ENCODE measurements at regions not wholly inside any gene's neighbourhood (a gene's known extent, or its start where the extent isn't known, plus 50 kb on each side); places are given as distances from the start of the nearest gene placed in this dataset.

- no peak overlapping the region for H2AFZ ChIP-seq (ENCODE audit: low read depth, low read length)
- ChIA-PET POLR2A (no interaction called here), CTCF (ENCODE audit: low intra/inter-chr PET ratio) (no interaction called here)
- no peak overlapping the region for H3K9ac ChIP-seq (ENCODE audit: insufficient read depth in 1 of 2, low read depth in 2 of 2, low read length in 2 of 2)
- in situ Hi-C loops (cut with MboI) (loop anchor here (10.0 kb wide), 2 partner anchors 159 to 979 kb away; no protein-coding TSS in a partner anchor), intact Hi-C loops (cut with micrococcal nuclease) (no loop called here)
- TF ChIP-seq HDAC2 (IDR thresholded peaks at IDR 0.05) (no peak), SRF (CRISPR knock-in tag; IDR thresholded peaks at IDR 0.05) (no peak), PML (IDR thresholded peaks at IDR 0.05; ENCODE audit: low read length) (no peak), EHMT2 (IDR thresholded peaks at IDR 0.05) (no peak), ZNF274 (IDR thresholded peaks at IDR 0.05; ENCODE audit: borderline replicate concordance, low read depth, low read length) (no peak), HCFC1 (IDR thresholded peaks at IDR 0.05; ENCODE audit: low read depth, low read length) (no peak), TAF15 (IDR thresholded peaks at IDR 0.05; ENCODE audit: low read depth, low read length) (no peak), FOXJ3 (CRISPR knock-in tag; IDR thresholded peaks at IDR 0.05) (no peak), EWSR1 (IDR thresholded peaks at IDR 0.05; ENCODE audit: borderline replicate concordance, low read depth, partially characterized antibody) (no peak), PRPF4 (IDR thresholded peaks at IDR 0.05; ENCODE audit: insufficient read depth, low read depth, low read length, poor library complexity, severe bottlenecking) (no peak)
- H3K9me3 ChIP-seq (replicated peaks; ENCODE audit: control insufficient read depth, insufficient read depth, low read depth, low read length), result no peaks in the 10 kb centered on the region
- H3K36me3 ChIP-seq (ENCODE audit: control insufficient read depth, insufficient read depth, low read length), result no peaks in the 10 kb centered on the region
- H3K79me2 ChIP-seq (ENCODE audit: control insufficient read depth, insufficient read depth, low read length), result no peaks in the 10 kb centered on the region
- H3K27ac ChIP-seq (ENCODE audit: extremely low read depth, low read depth, low read length), result no peak overlapping the region
- no peak overlapping the region for H3K4me3 ChIP-seq
- no peak for ATAC-seq
- DNase-seq (ENCODE audit: extremely low read depth in 1 of 4, low spot score in 3 of 4), result no peak
- no peaks in the 10 kb centered on the region for H4K20me1 ChIP-seq (replicated peaks; ENCODE audit: control insufficient read depth, insufficient read depth, low read length)
- no peak for FAIRE-seq
- H3K9me1 ChIP-seq (ENCODE audit: control insufficient read depth, insufficient read depth, low read length), result no peaks in the 10 kb centered on the region
- H3K4me2 ChIP-seq (ENCODE audit: insufficient read depth, low read length), result no peak overlapping the region
- H3K27me3 ChIP-seq (ENCODE audit: control insufficient read depth in 2 of 2, insufficient read depth in 2 of 2, low read length in 2 of 2), result peaks cover 0 to 13% of the 10 kb centered on the region in 2 experiments; a peak in 2 of 5 replicates
- no peaks in the 10 kb centered on the region for H3K4me1 ChIP-seq (replicated peaks in 1 of 2; ENCODE audit: control insufficient read depth in 2 of 2, insufficient read depth in 2 of 2, low read length in 2 of 2)
- no TSS peak for BruUV-seq (replicated peaks)
These were observed 65.0 kb upstream of the POU2AF1 start for GRCh38 chr11:111444040-111444439.

All from K562 (cell line).